Gastroesophageal sphincter (tissue), 3 donors: ENCODE measurements at regions not wholly inside any gene's neighbourhood (a gene's known extent, or its start where the extent isn't known, plus 50 kb on each side); places are given as distances from the start of the nearest gene placed in this dataset.

Source experiments
- CTCF ChIP-seq, 4 experiments: fragments of 200-600 bp in 2 of 4; fragments of 450-650 bp in 2 of 4; sonication (generic) in 1 of 4; IDR thresholded peaks; one replicate each; pipeline ENCODE4 v1.5.1; 2017 to 2019; ENCODE audit warnings: antibody characterized with exemption in 4 of 4, mild to moderate bottlenecking in 2 of 4, moderate library complexity in 2 of 4
- POLR2A ChIP-seq, 2 donors: fragments of 450-650 bp; IDR thresholded peaks; one replicate each; pipeline ENCODE4 v1.6.1; 2017; ENCODE audit warnings: antibody characterized with exemption in 2 of 2, mild to moderate bottlenecking in 2 of 2, moderate library complexity in 1 of 2

- no peak for TF ChIP-seq CTCF (IDR thresholded peaks at IDR 0.05)
- TF ChIP-seq POLR2A (IDR thresholded peaks at IDR 0.05) = no peak
Observed at GRCh38 chr6:81547149-81547548, 205.3 kb downstream of the TENT5A start.
